Heart right ventricle (tissue), 16 donors: ENCODE measurements at regions not wholly inside any gene's neighbourhood (a gene's known extent, or its start where the extent isn't known, plus 50 kb on each side); places are given as distances from the start of the nearest gene placed in this dataset.

ENCODE experiments used
- ATAC-seq, 8 donors: fragments of 200-7000 bp; cut with Tn5 transposase; one replicate each; pipeline ENCODE4 v1.9.1; 2020; ENCODE audit warnings: mild to moderate bottlenecking in 8 of 8, moderate library complexity in 8 of 8, moderate number of reproducible peaks in 1 of 8
- DNase-seq, 2 donors: peaks; one replicate each; pipeline ENCODE4 v3.0.0-alpha.2; 2020
- H3K27ac ChIP-seq, 10 donors: fragments of 200-600 bp; sonication (generic) in 2 of 10; one replicate each; pipeline versions ENCODE4 v1.5.0 to v1.8.0; 2020 to 2022; ENCODE audit warnings: mild to moderate bottlenecking in 3 of 10
- H3K27me3 ChIP-seq, 7 donors: fragments of 200-600 bp; one replicate each; pipeline ENCODE4 v1.8.0; 2021 to 2022; ENCODE audit warnings: mild to moderate bottlenecking in 2 of 7
- H3K36me3 ChIP-seq, 9 donors: fragments of 200-600 bp; sonication (generic) in 1 of 9; one replicate each; pipeline versions ENCODE4 v1.5.0 to v1.8.0; 2020 to 2022; ENCODE audit warnings: mild to moderate bottlenecking in 2 of 9
- H3K4me1 ChIP-seq, 9 donors: fragments of 200-600 bp; sonication (generic) in 1 of 9; one replicate each; pipeline versions ENCODE4 v1.5.0 to v1.8.0; 2020 to 2022; ENCODE audit warnings: mild to moderate bottlenecking in 4 of 9
- H3K4me3 ChIP-seq, 10 donors: fragments of 200-600 bp; sonication (generic) in 2 of 10; one replicate each; pipeline versions ENCODE4 v1.5.0 to v1.8.0; 2020 to 2022; ENCODE audit warnings: mild to moderate bottlenecking in 7 of 10, moderate library complexity in 2 of 10
- H3K9me3 ChIP-seq, 11 donors: fragments of 200-600 bp in 10 of 11; sonication (generic) in 2 of 11; one replicate each; pipeline versions ENCODE4 v1.5.0 to v1.8.0; 2013 to 2022; ENCODE audit warnings: mild to moderate bottlenecking in 2 of 11, control low read depth in 1 of 11, moderate library complexity in 1 of 11
- CTCF ChIP-seq, 9 donors: fragments of 200-600 bp; sonication (generic) in 2 of 9; IDR thresholded peaks; one replicate each; pipeline versions ENCODE4 v1.5.0 to v1.8.0; 2021 to 2022; ENCODE audit warnings: antibody characterized with exemption in 9 of 9, mild to moderate bottlenecking in 5 of 9, moderate library complexity in 1 of 9
- WGBS, 2 donors: extraction: QIAGEN DNeasy Blood & Tissue Kit; methylation state at CpG; one replicate each; pipeline ENCODE4 v1.1.7; 2013; ENCODE audit warnings: inconsistent platforms in 1 of 2; 5-methylcytosine and 5-hydroxymethylcytosine counted together
- intact Hi-C, 10 donors: fragments of 100-400 bp; cut with DNase I; formaldehyde crosslinking; loops; one replicate each; pipeline versions ENCODE4 v1.11.1 to v1.14.2; 2022
- donor health status: Arrhythmogenic right ventricular cardiomyopathy.
- donor health status: ischemic (EF 13 %, LVEDD 7.1; RV severe dilation, severe dysfunction).
- donor health status: healthy with polysubstance abuse.
- donor health status: DM: no; HTN: yes; CAD: no.
- donor health status: DM: no; HTN: no; CAD: no.
- donor health status: ischemic (EF 25% LVEDD 6.9; RV normal size, moderate dysfunction).
- donor health status: ischemic (EF 25% LVEDD 5.7; RV mildly dilated, moderate dysfunction).
- donor health status: healthy.
- donor health status: DM: yes; HTN: yes; CAD: no.
- donor health status: Ischemic cardiomyopathy.
- donor health status: ischemic (EF 35%, LVEDD 5.7; RV mildly dilated, moderate dysfunction).
- donor health status: nonischemic (EF 11% LVEDD 7.7; RV severe dilation, severe dysfunction).
- donor health status: DM: yes; HTN: yes; CAD: no.
- donor health status: PGD.
- donor health status: ischemic (EF 29% LVEDD 5.4; RV normal size, mild dysfunction).
- donor health status: nonischemic (EF 23%, LVEDD 6.1; RV moderate dilation, normal function).

DNA sequence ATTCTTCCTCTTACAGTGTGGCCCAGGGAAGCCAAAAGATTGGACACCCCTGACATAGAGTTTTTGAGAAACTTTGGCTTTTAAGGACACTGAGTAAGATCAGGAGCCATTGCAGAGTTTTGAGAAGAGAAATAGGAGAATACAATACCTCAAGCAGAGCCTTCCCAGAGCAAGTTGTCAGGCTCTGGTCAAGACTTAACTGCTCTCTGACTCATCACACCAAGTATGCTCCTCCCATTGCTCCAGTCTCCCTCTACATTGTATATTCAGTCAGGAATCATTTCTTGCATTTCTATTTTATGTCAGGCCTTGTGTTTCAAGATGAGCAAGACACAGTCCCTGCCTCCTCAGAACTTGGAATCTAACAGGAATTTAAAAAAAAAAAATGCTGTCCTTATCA lies 176.4 kb upstream of the FMR1 start:
- no peak for TF ChIP-seq CTCF (IDR thresholded peaks at IDR 0.05)
- Histone ChIP-seq H3K4me3 (no peak overlapping the region), H3K27me3 (no peaks in the 10 kb centered on the region), H3K4me1 (no peaks in the 10 kb centered on the region), H3K9me3 (no peaks in the 10 kb centered on the region), H3K27ac (no peak overlapping the region), H3K36me3 (no peaks in the 10 kb centered on the region)
- ATAC-seq (no peak), DNase-seq (no peak)
- intact Hi-C loops, result no loop called here

GRCh38 chrX:147736045-147736444 lies 175.7 kb upstream of the FMR1 start:
- WGBS, 2 donors, result 20 to 27% methylated on average over 5 of the region's 5 CpGs
- DNase-seq (no peak), ATAC-seq (no peak)
- no peaks in the 10 kb centered on the region for H3K27me3 ChIP-seq
- no peak for TF ChIP-seq CTCF (IDR thresholded peaks at IDR 0.05)
- no peaks in the 10 kb centered on the region for H3K36me3 ChIP-seq
- no peaks in the 10 kb centered on the region for H3K9me3 ChIP-seq
- H3K4me3 ChIP-seq, result no peak overlapping the region
- no peak overlapping the region for H3K27ac ChIP-seq
- intact Hi-C loops, result no loop called here
- no peaks in the 10 kb centered on the region for H3K4me1 ChIP-seq

DNA sequence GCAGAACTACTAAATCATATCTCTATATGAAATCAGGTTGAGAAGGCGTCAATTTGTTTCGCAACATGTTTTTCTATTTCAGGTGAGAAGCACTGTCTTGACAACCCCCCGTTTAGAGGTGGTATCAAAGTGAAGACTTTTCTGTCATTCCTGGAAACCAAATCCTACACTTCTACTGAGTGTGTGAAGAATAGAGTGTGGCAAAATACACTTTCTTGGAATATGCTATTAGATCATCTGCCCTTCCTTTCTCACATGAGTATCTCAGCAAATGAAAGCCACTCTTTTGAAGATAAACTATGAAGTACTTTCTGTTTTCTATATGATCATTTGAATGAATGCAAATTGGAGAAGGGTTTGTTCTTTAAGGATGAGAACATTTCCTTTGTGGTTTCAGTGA lies 174.0 kb upstream of the FMR1 start:
- H3K4me3 ChIP-seq, result no peak overlapping the region
- intact Hi-C loops, result no loop called here
- ATAC-seq, result no peak
- no peak overlapping the region for H3K27ac ChIP-seq
- H3K4me1 ChIP-seq, result no peaks in the 10 kb centered on the region
- TF ChIP-seq CTCF (IDR thresholded peaks at IDR 0.05), result no peak
- 56 to 82% methylated on average over 3 of the region's 3 CpGs for WGBS, 2 donors
- no peaks in the 10 kb centered on the region for H3K36me3 ChIP-seq
- no peak for DNase-seq
- H3K9me3 ChIP-seq, result no peaks in the 10 kb centered on the region
- no peaks in the 10 kb centered on the region for H3K27me3 ChIP-seq

- WGBS, 2 donors, result 40% methylated on average over 3 of the region's 3 CpGs
Observed at GRCh38 chrX:147738265-147738664, 173.5 kb upstream of the FMR1 start.

More at GRCh38 chrX:147738265-147738664, 173.5 kb upstream of the FMR1 start:
- intact Hi-C loops, result no loop called here
- Histone ChIP-seq H3K36me3 (no peaks in the 10 kb centered on the region), H3K4me3 (no peak overlapping the region), H3K4me1 (no peaks in the 10 kb centered on the region), H3K9me3 (no peaks in the 10 kb centered on the region), H3K27ac (no peak overlapping the region), H3K27me3 (no peaks in the 10 kb centered on the region)
- DNase-seq (no peak), ATAC-seq (no peak)
- no peak for TF ChIP-seq CTCF (IDR thresholded peaks at IDR 0.05)
